Right lobe of liver (tissue), 4 donors: ENCODE measurements at regions not wholly inside any gene's neighbourhood (a gene's known extent, or its start where the extent isn't known, plus 50 kb on each side); places are given as distances from the start of the nearest gene placed in this dataset.

Experiments
- POLR2A ChIP-seq: fragments of 450-650 bp; IDR thresholded peaks from one replicate; pipeline ENCODE4 v1.6.1; 2017; ENCODE audit warnings: antibody characterized with exemption, mild to moderate bottlenecking
- TF ChIP-seq, protein P1 (sequence below), 4 donors: fragments of 200-600 bp in 3 of 4; fragments of 450-650 bp in 1 of 4; IDR thresholded peaks; one replicate each; pipeline versions ENCODE4 v1.5.1 to v1.8.0; 2016 to 2022; ENCODE audit warnings: antibody characterized with exemption in 4 of 4, mild to moderate bottlenecking in 2 of 4
- donor health status: DM: no; HTN: no; CAD: no.
- donor health status: DM: no; HTN: no; CAD: no.
- donor health status: DM: no; HTN: yes; CAD: no.

DNA sequence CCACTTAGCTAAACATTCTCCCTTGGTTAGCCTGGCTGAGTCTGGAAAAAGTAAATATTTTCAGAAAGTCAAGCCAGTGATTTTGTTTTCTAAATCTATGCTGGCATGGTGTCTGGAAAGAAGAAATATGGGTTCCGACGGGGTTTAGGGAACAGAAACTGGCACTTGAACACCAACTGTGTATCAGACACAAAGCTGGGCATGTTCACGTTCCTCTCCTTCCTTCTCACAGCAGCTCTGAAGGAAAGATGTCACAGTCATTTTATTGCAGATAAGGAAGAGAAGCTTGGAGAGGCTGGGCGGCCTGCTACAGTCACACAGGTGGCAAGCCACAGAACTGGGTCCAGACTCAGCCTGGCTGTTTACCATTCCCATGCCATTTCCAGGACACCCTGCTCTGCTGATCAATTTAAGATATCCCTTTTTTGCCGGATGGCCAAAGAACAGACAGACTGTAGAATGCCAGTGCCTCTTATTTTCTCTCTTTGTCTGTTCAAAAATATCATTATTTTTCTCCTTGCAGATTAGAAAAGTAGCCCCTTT is 118.8 kb downstream of the HERPUD2 start:
- TF ChIP-seq, protein P1, sequence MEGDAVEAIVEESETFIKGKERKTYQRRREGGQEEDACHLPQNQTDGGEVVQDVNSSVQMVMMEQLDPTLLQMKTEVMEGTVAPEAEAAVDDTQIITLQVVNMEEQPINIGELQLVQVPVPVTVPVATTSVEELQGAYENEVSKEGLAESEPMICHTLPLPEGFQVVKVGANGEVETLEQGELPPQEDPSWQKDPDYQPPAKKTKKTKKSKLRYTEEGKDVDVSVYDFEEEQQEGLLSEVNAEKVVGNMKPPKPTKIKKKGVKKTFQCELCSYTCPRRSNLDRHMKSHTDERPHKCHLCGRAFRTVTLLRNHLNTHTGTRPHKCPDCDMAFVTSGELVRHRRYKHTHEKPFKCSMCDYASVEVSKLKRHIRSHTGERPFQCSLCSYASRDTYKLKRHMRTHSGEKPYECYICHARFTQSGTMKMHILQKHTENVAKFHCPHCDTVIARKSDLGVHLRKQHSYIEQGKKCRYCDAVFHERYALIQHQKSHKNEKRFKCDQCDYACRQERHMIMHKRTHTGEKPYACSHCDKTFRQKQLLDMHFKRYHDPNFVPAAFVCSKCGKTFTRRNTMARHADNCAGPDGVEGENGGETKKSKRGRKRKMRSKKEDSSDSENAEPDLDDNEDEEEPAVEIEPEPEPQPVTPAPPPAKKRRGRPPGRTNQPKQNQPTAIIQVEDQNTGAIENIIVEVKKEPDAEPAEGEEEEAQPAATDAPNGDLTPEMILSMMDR (IDR thresholded peaks at IDR 0.05) = no peak
- TF ChIP-seq POLR2A = no peak
